Erythroblast (primary cell): ENCODE measurements at regions not wholly inside any gene's neighbourhood (a gene's known extent, or its start where the extent isn't known, plus 50 kb on each side); places are given as distances from the start of the nearest gene placed in this dataset.

Experiments
- GATA1 ChIP-seq: IDR thresholded peaks from 2 replicates; pipeline ENCODE4 v1.6.1; 2011; ENCODE audit warnings: low read depth, mild to moderate bottlenecking, control low read depth, low read length, moderate library complexity
- POLR2A ChIP-seq: IDR thresholded peaks from 2 replicates; pipeline ENCODE4 v1.6.1; 2011; ENCODE audit warnings: mild to moderate bottlenecking, low read length

GRCh38 chr1:194495434-194495833, 1309.0 kb upstream of the B3GALT2 start:
- no peak for TF ChIP-seq POLR2A
- TF ChIP-seq GATA1 = no peak
